IPS DF 4.7 (cell line): ENCODE measurements at regions not wholly inside any gene's neighbourhood (a gene's known extent, or its start where the extent isn't known, plus 50 kb on each side); places are given as distances from the start of the nearest gene placed in this dataset.
"Not testable (repeated sequence)": the region's sequence is repeated elsewhere in the genome, so short reads cannot be mapped to it uniquely, and the experiment has no call there.

Experiments
- DNase-seq: peaks from one replicate; pipeline ENCODE4 v3.0.0-alpha.2; 2013; ENCODE audit warnings: low spot score; ENCODE audit errors: extremely low read depth

DNA sequence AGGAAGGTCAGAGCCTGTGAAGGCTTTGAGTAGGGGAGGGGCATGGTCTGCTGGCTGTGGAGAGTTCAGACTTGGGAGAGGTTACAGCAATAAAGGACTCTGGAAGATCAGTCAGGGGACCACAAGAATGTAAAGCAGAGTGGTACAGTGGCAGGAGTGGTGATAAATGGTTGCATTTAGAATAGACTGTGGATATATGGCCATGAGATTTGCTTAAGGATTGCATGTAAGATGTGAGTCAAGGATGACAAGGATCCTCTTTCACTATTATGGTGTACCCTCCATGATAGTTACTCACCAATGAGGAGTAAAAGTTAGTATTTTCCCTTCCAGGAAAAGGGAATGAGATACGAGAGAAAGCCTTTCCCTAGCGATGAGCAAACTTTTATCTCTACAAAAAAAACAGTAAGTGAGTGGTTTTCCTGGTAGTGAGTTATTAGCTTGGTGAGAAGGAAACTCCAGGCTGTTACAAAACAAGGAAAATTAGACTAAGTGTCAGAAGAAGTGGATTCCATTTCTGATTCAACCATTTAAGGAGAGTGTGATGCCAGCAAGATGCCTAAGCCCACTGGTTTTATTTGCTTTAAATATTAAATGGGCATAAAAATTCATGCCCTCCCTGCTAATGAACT, 818.0 kb upstream of the ACVR2A start:
- DNase-seq: no peak

DNA sequence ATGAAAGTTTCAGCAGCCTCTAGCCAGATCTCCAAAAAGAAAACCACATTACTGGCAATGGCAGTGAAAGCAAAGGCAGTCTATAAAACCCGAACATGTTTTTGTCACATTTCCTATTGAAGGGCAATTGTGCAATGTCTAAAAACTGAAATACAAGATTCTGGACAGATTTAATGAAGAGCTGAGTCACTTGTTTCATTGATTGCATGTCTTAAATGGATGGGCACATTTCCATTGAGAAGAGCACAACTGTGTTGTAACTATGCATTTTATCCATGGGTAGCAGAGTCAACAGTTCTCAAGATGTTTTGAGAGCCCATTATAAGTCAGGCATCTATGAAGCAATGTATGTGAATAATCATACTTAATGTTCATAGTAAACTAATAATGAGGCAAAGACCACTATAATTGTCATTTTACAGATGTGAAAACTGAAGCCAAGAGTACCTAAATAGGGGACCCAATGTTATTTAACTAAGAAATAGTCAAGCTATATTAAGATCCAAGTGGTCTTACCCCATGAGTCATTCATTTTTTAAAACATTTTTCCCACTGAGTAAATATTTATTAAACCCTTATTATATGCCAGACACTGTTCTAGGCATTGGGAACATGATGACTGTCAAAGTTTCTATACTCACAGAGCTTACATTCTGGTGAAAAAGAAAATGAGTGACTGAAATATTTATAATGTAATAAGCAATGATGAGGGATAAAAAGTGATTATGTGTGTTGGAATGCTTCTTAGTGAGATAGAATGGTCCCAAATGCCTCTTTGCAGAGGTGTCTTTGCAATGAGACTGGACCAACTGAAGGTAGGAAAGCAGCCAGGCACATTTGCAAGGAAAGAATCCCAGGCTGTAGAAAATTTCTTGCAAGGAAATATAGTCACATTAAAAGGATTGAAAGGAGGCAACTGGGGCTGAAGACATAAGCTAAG, 818.9 kb upstream of the ACVR2A start:
- no peak for DNase-seq

DNA sequence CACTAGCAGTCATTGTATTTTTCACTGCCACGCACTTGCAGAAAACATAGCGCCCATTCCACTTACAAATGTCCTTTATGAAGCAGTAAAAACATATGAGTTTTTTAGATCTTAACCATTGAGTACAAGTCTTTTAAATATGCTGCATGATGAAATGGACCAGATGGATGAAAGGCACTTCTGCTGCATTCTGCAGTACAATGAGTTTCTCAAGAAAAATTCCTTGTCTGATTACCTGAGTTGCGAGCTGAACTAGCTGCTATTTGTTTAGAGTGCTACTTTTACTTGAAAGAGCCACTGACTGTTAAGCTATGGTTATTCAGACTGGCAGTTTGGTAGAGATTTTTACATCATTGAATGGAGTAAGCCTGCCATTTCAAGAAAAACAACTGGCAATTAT, 825.5 kb upstream of the ACVR2A start:
- DNase-seq: no peak

DNA sequence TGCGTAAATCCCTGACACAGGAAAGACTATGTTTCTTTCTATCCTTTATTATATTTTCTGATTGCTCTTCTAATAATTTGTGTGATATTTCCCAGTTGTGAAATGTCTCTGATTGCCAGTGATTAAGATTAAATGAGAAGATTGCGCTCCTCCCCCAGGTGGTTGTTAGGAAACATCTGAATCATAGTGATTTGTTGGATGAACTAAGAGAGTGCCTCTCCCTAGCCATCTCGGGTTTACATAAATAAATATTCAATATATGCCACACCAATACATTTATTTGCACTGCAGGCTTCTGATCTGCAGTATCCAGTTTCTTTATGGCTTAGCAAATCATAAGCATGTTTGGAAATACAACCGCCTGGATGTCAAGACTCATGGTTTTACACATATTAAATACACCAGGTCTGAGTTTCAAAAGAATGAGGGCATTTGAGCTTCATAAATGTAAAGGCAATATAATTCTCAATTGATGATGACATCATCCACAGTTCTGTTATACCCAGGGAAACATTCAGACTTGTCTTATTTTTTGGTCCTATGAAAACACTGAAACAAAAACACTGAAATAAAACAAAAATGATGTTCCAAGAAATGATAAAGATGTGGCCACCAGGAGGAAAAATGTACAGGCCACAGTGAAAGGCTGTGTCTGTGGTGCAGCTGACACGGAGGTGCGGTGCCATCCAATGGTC, 826.7 kb upstream of the ACVR2A start:
- DNase-seq: no peak

DNA sequence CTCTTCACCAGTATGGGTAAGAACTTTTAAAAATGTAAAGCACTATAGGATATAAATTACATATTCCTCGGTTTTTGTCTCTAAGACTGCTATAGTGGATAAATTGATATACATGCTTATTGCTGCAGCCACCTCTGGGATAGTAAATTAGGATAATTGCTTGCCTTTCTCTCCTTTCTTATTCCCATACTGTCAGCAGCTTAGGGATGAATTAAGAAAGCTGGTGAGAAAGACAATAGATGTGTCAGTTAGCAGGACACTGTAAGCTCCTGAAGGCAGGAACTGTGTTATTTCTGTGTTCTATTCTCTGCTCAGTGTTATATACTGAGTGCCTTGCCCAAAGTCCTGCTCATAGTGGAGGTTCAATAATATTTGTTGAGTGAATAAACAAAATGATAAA, 828.6 kb upstream of the ACVR2A start:
- DNase-seq: no peak

DNA sequence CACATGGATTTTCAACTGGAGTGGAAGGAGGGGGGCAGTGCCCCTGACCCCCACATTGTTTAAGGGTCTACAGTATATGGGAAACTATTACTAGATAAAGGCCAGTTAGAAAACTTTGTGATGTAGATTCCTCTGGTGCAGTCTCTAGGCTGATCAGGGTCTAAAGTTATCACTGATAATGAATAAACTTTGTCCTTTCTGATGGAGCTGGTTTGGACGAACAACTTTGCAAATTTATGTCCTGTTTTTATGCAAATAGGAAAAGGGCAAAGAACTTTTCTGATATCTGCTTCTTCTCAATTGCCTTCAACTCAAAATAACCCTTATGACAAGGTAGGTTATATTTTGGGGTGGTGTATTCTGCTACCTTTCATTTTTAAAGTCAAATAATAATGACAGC, 829.2 kb upstream of the ACVR2A start:
- no peak for DNase-seq

DNA sequence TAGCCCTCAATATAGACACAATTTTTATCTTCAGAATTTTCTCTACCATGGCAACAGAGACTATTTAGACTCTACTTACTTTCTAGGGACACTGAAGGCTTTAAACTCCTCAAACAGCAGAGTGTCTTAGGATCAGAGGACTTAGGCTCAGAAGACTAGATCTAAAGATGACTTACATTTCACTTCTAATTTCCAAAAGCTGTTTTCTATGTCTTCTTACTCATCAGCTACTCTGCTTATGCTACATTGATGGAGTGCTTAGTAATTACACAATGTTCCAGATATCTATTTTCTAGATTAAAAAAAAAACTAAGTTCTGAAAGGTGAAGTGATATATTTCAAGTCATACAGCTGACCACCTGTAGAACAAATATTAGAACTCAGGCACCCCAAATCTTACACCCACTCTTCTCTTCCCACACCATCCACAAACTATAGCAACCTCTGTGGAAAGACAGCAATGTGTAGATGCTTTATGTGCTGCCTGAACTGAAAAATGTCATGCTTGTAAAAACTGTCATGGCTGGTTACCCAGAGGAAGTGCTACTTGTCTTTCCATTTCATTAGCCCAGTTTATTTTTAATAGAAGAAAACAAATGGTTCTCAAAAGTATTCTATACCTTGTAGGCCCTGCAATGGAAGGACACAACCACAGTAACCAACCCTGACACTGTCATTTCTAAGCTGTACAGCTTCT, 831.0 kb upstream of the ACVR2A start:
- no peak for DNase-seq

DNA sequence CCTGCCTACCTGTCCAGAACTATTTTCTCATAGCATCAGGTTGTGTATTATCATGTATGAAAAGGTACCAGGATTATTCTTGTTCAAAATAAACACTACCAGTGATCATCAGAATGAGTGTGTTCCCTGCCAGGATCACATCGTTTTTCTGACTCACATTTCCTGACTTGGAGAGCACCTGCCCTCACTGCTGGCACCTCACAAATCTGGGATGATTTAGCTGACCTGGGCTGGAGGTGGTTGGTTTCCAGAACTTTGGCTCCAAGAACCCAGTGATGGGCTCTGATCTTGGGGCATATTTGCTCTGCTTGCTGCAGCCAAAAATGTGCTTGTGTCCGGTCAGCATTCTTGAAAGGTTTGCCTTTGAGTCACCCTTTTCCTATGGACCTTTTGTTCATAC, 836.3 kb upstream of the ACVR2A start:
- no peak for DNase-seq

DNA sequence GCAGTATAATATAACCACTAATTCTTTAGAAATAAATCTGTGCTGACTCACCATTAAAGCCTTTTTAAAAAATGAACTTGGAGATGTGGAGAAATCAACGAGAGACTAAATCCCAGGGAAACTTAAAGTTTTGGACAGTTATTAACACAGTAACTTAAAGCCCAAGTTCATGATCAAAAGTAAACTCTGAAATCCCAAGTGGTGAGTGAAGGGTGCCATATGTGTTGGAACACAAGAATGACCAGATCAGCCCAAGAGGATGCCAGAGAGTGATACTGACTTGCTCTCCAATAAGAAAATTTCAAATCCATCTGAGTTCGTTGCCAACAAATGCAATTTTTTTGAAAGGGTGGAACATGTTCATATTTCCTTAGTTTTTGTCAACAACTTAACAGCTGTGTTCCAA, 838.1 kb upstream of the ACVR2A start:
- no peak for DNase-seq

DNA sequence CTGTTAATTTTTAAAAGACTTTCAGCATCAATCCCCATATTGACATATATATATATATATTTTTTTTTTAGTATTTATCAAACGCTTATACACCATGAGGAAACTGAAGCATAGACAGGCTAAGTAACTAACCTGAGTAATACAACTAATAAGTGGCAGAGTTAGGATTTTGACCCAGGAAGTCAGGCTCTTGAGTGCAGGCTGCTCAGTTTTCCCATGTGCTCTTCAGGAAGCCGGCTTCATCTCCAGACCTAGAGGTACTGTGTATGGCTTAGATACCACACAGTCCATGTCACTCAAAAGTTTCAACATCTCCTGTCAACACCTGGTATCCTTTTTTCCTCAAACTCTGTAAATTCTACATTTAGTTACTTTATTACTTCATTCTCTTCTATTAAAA, 841.7 kb upstream of the ACVR2A start:
- DNase-seq: no peak

DNA sequence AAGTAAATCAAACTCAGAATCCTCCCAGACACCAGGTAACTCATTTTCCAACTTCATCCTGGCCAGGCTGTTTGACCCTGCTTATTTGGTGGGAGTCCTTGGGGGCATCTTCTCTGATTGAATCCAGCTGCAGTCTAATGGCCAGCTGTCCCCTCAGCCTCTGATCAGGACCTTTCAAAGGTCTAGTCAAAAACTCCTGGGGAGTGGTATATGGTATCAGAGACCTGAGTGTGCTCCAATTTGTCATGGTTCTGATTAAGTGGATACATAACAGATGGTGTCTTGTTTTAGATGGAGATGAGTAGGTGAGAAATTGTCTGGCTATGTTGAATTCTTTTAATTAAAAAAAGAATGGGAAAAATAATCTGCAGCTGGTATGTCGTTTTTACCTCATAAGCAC, 842.6 kb upstream of the ACVR2A start:
- DNase-seq: no peak

DNA sequence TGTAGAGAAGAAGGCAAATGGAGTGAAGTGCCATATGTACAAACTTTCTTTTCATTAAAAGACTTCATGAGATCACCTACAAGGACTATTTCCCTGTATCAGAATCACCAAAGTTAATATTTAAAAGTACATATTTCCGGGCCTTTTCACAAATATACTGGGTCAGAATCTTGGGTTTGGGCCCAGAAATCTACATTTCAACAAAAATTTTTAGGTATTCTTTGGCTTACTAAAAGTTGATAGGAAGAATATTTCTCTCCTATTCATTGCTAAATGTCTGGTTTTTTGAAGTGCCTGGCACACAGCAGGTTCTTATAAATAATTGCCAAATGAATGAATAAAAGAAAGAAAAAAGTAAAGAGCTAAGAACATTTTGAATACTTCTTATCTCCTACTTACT, 843.8 kb upstream of the ACVR2A start:
- DNase-seq: no peak

DNA sequence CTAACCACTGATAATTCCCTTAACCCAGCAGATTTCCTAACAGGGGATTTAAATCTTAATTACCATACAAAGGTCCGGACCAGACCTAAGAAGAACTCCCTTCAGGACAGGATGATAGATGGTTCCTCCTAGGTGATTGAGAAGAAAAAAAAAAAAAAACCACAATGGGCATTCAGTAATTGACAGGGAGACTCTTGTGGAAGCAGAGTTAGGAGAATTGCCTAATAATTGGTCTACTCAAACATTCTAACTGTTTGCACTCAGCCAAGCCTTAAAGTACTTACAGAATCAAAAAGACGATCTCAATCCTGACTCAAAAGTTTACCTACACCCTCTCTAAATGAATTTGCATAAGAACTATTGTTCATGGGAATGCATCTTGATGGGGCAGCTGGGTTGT, 844.7 kb upstream of the ACVR2A start:
- not testable (repeated sequence) for DNase-seq

DNA sequence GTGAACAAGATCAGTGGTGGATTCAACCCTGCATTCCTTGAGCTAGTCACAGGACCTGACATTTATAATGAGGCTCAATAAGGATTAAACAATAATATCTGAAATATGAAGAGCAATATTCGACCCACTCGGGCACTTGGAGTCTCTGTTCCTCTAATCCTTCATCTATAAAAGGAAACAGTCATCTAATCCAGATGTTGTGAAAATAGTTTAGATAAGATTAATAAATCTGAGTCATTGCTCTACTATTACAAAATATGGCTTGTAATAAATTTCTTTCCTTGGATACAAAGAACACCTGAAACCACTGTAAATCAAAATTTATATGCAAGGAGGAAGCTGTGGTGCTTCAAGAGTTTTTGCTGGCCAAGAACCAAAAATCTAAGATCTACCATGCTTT, 846.9 kb upstream of the ACVR2A start:
- DNase-seq: no peak

DNA sequence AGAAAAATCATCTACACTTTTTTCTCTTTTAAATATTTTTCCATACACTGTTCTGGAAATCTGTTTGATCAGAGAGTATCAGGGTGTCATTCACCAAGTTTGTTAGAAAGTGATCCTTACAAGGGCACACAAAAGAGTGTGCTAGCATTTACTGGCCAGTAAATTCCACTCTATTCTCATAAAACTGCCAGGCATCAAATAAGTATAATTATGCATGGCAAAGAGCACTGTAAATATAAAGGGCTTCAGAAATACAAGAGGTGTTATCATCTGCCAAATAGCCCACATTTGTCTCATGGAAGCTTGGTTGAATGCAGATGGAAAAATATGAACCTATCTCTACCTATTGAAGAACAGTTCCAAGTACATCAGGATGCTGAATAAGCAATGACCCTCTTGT, 847.3 kb upstream of the ACVR2A start:
- DNase-seq: no peak

DNA sequence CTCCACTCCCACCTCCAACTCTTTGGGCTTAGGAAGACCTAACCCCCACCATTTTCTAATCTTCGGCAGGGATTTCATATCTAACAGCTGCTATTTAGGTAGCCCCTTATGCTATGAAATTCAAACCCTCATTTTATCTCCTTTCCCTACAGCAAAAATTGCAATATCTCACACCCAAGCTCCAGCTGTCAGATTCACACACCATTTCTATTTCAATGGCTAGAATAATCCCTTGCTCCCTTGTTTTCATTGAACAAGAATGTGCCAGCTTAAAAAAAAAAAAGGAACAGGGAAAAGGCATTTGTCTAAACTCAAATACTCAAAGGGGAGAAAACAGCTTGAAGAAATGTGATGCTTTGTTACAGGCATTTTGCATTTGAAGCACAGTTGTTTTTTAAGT, 850.6 kb upstream of the ACVR2A start:
- no peak for DNase-seq

DNA sequence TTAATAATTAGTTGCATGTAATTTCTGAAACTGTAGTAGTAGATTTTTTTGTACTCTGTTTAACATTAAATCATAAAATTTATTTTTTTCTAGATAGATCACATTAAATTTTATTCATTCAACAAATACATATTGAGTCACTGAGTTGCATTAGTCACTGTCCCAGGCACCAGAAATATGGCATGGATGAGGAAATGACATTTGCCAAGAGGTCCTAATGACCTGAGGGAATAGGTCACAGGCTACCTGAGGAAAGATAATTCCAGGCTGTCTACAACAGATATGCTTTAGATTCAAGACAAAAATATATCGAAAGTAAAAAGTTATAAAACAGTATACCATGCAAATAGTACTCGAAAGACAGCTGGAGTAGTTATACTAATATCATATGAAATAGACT, 852.4 kb upstream of the ACVR2A start:
- no peak for DNase-seq

DNA sequence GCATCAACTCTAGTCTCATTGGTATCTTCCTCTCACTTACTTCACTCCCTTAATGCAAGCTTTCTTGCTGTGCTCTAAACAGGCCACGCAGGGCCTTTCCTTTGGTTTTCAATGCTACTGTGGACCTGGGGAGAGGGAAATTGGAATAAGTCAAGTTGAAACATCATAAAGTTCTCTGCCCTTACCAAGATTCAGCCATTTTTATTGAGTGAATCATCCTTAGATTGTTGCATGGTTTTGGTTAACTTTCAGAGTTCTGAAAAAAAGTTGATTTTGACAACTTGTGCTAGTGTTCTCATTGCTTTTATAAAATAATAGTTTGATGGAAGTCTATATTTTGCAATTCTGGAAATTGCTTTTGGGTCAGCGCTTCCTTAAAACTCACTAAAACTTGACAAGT, 852.8 kb upstream of the ACVR2A start:
- DNase-seq: no peak

DNA sequence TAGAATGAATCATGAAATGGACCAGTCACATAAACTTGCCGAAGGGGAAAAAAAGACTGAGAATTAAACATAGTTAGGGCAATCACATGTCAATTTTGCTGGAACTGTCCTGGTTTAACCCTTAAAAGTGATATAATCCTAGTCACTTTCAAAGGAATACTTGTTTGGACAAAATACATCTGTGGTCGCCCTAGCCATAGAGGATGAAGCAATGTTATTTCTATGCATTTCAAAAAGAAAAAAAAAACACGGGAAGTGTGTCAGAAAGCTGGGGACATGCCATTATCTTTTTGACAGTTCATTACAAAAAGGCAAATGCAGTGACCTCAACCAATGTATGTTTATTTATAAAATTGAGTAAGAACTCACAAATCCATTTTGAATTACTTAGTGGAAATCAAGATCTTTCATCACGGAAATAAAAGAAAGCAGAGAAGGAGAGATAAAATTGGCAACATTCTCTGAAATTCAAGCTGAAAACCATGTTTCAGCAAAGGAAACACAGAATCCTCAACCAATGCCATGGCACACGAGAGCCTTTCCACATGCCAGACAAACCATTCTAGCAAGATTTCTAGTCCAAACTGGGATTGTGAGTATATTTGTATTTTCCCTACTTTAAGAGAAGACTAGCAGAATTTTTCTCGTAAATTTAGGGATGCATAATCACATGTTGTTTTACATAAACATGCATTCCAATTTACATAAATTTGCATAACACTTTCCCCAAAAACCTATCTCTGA, 854.3 kb upstream of the ACVR2A start:
- DNase-seq: no peak

DNA sequence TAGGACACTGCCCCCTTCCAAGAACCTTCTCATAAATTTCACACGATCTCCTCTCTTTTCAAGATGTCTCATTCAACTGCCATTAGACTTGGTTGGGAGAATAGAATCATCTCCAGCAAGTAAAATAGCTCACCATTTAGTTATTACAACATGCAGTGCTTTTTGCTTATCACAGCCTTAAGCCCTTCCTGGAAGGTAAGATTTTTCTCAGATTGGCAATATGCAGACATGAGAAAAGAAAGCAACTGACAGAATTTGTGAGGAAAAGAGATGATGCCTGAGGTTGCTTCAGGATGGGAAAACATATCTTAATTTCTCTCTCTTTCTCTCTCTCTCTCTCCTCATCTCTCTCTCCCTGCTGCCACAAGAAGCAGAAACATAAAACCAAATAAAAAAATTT, 855.1 kb upstream of the ACVR2A start:
- DNase-seq: no peak

DNA sequence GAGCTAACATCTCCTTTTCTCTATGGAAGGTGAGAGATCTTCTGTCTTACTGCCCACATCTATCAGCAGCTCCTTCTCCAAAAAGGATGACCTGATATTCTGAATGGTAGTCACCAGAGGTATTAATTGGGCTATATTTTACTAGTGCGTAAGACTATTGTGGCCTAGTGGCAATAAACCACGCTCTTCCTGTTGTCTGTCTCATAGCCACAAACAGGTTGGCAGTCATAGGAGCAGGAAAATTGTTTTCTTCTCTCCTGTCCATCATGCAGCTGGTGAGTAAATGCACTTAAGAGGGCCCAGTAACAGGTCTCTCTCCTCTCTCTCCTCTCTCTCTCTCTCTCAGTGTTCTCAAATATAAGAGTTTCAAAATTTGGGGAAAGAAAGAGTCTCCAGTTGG, 856.8 kb upstream of the ACVR2A start:
- no peak for DNase-seq
